Ishikawa (cell line): ENCODE measurements at regions not wholly inside any gene's neighbourhood (a gene's known extent, or its start where the extent isn't known, plus 50 kb on each side); places are given as distances from the start of the nearest gene placed in this dataset.

Experiments used
- CEBPB ChIP-seq: IDR thresholded peaks from 2 replicates; pipeline ENCODE4 v1.6.1; 2012
- CREB1 ChIP-seq: IDR thresholded peaks from 2 replicates; pipeline ENCODE4 v1.6.1; 2012; ENCODE audit warnings: low read depth
- EGR1 ChIP-seq: IDR thresholded peaks from 2 replicates; pipeline ENCODE4 v1.6.1; 2012
- EP300 ChIP-seq: IDR thresholded peaks from 2 replicates; pipeline ENCODE4 v1.6.1; 2012; ENCODE audit warnings: borderline replicate concordance
- FOXM1 ChIP-seq: IDR thresholded peaks from 2 replicates; pipeline ENCODE4 v1.6.1; 2012; ENCODE audit warnings: low read depth, borderline replicate concordance
- NFIC ChIP-seq: IDR thresholded peaks from 2 replicates; pipeline ENCODE4 v1.6.1; 2012
- RAD21 ChIP-seq: IDR thresholded peaks from 2 replicates; pipeline ENCODE4 v1.6.1; 2012; ENCODE audit warnings: low read depth
- TAF1 ChIP-seq: IDR thresholded peaks from 2 replicates; pipeline ENCODE4 v1.6.1; 2012; ENCODE audit warnings: low read depth, mild to moderate bottlenecking
- TCF12 ChIP-seq: IDR thresholded peaks from 2 replicates; pipeline ENCODE4 v1.6.1; 2012; ENCODE audit warnings: low read depth
- TEAD4 ChIP-seq: IDR thresholded peaks from 2 replicates; pipeline ENCODE4 v1.6.1; 2012
- YY1 ChIP-seq: IDR thresholded peaks from 2 replicates; pipeline ENCODE4 v1.6.1; 2012; ENCODE audit warnings: low read depth
- ZBTB7A ChIP-seq: IDR thresholded peaks from 2 replicates; pipeline ENCODE4 v1.6.1; 2012; ENCODE audit warnings: low read depth
- TF ChIP-seq, protein P1 (sequence below): IDR thresholded peaks from 2 replicates; pipeline ENCODE4 v1.6.1; 2012
- TF ChIP-seq, protein P2 (sequence below): IDR thresholded peaks from 2 replicates; pipeline ENCODE4 v1.6.1; 2012; ENCODE audit warnings: low read depth, mild to moderate bottlenecking
- TF ChIP-seq, protein P3 (sequence below): IDR thresholded peaks from 2 replicates; pipeline ENCODE4 v1.6.1; 2012

DNA sequence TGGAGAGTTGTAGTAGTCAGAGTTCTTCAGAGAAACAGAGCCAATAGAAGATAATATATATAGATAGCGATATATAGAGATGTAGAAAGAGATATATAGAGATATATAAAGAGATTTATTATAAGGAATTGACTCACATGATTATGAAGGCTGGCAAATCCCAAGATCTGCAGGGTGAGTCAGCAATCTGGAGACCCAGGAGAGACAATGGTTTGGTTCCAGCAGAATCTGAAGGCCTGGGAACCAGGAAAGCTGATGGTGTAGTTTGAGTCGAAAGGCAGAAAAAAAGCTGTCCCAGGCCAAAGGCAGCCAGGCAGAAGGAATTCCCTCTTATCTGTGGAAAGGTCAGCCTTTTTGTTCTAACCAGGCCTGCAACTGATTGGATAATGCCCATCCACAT lies 194.1 kb downstream of the NUFIP1 start:
- TF ChIP-seq YY1 = no peak
- TF ChIP-seq, protein P1, sequence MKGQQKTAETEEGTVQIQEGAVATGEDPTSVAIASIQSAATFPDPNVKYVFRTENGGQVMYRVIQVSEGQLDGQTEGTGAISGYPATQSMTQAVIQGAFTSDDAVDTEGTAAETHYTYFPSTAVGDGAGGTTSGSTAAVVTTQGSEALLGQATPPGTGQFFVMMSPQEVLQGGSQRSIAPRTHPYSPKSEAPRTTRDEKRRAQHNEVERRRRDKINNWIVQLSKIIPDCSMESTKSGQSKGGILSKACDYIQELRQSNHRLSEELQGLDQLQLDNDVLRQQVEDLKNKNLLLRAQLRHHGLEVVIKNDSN = no peak
- TF ChIP-seq, protein P2, sequence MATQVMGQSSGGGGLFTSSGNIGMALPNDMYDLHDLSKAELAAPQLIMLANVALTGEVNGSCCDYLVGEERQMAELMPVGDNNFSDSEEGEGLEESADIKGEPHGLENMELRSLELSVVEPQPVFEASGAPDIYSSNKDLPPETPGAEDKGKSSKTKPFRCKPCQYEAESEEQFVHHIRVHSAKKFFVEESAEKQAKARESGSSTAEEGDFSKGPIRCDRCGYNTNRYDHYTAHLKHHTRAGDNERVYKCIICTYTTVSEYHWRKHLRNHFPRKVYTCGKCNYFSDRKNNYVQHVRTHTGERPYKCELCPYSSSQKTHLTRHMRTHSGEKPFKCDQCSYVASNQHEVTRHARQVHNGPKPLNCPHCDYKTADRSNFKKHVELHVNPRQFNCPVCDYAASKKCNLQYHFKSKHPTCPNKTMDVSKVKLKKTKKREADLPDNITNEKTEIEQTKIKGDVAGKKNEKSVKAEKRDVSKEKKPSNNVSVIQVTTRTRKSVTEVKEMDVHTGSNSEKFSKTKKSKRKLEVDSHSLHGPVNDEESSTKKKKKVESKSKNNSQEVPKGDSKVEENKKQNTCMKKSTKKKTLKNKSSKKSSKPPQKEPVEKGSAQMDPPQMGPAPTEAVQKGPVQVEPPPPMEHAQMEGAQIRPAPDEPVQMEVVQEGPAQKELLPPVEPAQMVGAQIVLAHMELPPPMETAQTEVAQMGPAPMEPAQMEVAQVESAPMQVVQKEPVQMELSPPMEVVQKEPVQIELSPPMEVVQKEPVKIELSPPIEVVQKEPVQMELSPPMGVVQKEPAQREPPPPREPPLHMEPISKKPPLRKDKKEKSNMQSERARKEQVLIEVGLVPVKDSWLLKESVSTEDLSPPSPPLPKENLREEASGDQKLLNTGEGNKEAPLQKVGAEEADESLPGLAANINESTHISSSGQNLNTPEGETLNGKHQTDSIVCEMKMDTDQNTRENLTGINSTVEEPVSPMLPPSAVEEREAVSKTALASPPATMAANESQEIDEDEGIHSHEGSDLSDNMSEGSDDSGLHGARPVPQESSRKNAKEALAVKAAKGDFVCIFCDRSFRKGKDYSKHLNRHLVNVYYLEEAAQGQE = no peak
- TF ChIP-seq TEAD4 = no peak

DNA sequence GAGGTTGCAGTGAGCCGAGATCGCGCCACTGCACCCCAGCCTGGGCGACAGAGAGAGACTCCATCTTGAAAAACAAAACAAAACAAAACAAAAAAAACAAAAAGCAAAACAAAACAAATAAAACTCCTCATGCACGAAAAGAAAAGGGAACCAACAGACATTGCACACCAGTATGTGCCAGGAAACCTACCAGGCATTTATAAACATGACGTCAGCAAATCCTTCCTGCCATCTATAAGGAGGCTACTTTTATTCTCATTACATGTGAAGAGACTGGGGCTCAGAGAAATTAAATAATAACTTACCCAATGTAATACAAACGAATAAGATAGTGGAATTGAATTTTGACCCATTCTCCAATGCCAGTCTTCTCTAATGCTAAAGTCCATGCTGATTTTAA lies 197.2 kb downstream of the NUFIP1 start:
- TF ChIP-seq ZBTB7A = no peak
- TF ChIP-seq, protein P3, sequence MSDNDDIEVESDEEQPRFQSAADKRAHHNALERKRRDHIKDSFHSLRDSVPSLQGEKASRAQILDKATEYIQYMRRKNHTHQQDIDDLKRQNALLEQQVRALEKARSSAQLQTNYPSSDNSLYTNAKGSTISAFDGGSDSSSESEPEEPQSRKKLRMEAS = no peak
- TF ChIP-seq, protein P1 = no peak
- no peak for TF ChIP-seq EP300
- TF ChIP-seq EGR1 = no peak
- no peak for TF ChIP-seq RAD21
- TF ChIP-seq, protein P2 = no peak

DNA sequence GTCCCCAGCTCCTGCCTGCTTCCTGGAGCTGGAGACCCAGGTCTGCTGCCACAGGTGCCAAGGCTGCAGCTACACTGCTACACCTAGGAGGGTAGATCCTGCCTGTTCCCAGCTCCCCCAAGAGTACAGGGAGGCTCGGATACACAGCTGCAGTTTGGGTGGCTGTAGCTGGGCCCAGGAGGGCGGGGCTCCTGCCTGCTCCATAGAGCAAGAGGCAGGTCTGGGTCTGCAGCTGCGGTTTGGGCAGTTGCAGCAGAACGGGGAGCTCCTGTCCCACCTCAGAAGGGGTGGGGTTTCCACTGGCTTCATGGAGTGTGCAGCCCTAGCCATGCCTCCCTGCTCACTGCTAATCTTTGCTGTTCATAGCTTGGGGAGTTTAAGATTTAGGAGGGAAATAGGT lies 199.0 kb downstream of the NUFIP1 start:
- TF ChIP-seq FOXM1 (no peak), EP300 (no peak), YY1 (no peak), TAF1 (no peak), TCF12 (no peak), ZBTB7A (no peak), TEAD4 (no peak), RAD21 (no peak), CEBPB (no peak), EGR1 (no peak), NFIC (no peak)
- TF ChIP-seq, protein P2 = no peak
- TF ChIP-seq, protein P1 = no peak
- TF ChIP-seq, protein P3 = no peak

DNA sequence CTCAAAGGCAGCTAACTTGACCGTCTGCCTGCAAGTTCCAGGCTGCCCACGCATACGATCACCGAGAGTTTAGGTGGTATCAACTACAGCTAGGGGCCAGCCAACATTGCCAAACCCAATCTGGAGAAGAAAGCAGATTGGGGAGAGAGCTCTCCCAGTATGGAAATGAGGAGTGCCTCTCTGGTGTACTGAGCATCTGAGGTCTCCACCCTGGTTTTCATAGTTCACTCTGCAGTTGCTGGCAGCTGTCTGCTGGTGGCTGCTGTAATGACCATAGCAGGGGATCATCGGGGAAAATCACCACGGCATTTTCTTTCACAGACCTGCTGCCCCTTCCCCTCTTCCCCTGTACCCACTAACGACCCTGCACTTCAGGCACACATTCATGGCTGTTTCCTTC lies 201.7 kb downstream of the NUFIP1 start:
- TF ChIP-seq EGR1 (no peak), EP300 (no peak), CEBPB (no peak), TEAD4 (no peak), YY1 (no peak), ZBTB7A (no peak), CREB1 (no peak), NFIC (no peak), TCF12 (no peak), RAD21 (no peak), TAF1 (no peak), FOXM1 (no peak)
- TF ChIP-seq, protein P3 = no peak
- TF ChIP-seq, protein P1 = no peak
- TF ChIP-seq, protein P2 = no peak
